ENCODE measurements at regions not wholly inside any gene's neighbourhood (a gene's known extent, or its start where the extent isn't known, plus 50 kb on each side); places are given as distances from the start of the nearest gene placed in this dataset.

GRCh38 chr20:22315073-22315472, 269.3 kb downstream of the FOXA2 start:
- H3K9me3 ChIP-seq (ENCODE audit: low read length), result no peaks in the 10 kb centered on the region
- H3K79me2 ChIP-seq (ENCODE audit: insufficient read depth, low read length), result no peaks in the 10 kb centered on the region
- H2AFZ ChIP-seq (ENCODE audit: low read length), result no peak overlapping the region
- no peak overlapping the region for H3K9ac ChIP-seq (ENCODE audit: insufficient read depth, low read depth, low read length)
- FAIRE-seq, result no peak
- H3K27me3 ChIP-seq (ENCODE audit: control insufficient read depth in 1 of 2, insufficient read depth in 2 of 2, low read length in 2 of 2), result peaks cover 2 to 17% of the 10 kb centered on the region in 2 experiments; a peak in 2 of 5 replicates
- CTCF ChIA-PET (ENCODE audit: low intra/inter-chr PET ratio, low total read pairs), result no interaction called here
- BruUV-seq (replicated peaks), result no TSS peak
- no peaks in the 10 kb centered on the region for H4K20me1 ChIP-seq (ENCODE audit: insufficient read depth, low read length)
- in situ Hi-C loops (cut with HindIII; ENCODE audit: extremely low pct_ligation_motif_present, low pct_unique_long_range_greater_than_20kb), result no loop called here
- no peak for DNase-seq (ENCODE audit: low spot score)
- TF ChIP-seq ZNF557 (CRISPR knock-in tag; IDR thresholded peaks at IDR 0.05) (no peak), KAT8 (CRISPR knock-in tag; IDR thresholded peaks at IDR 0.05) (no peak), HES4 (CRISPR knock-in tag; IDR thresholded peaks at IDR 0.05; ENCODE audit: borderline replicate concordance) (no peak), ZNF232 (CRISPR knock-in tag; IDR thresholded peaks at IDR 0.05; ENCODE audit: borderline replicate concordance) (no peak), ZNF362 (CRISPR knock-in tag; IDR thresholded peaks at IDR 0.05; ENCODE audit: borderline replicate concordance) (no peak), ZNF260 (CRISPR knock-in tag; IDR thresholded peaks at IDR 0.05; ENCODE audit: borderline replicate concordance, low read depth) (no peak), NFE2L1 (CRISPR knock-in tag; IDR thresholded peaks at IDR 0.05; ENCODE audit: borderline replicate concordance) (no peak), KLF11 (CRISPR knock-in tag; IDR thresholded peaks at IDR 0.05) (no peak), ZBTB3 (CRISPR knock-in tag; IDR thresholded peaks at IDR 0.05; ENCODE audit: borderline replicate concordance, low read depth) (no peak), ZIK1 (CRISPR knock-in tag; IDR thresholded peaks at IDR 0.05; ENCODE audit: borderline replicate concordance, low read depth) (no peak), ZNF576 (CRISPR knock-in tag; IDR thresholded peaks at IDR 0.05) (no peak), ZNF781 (CRISPR knock-in tag; IDR thresholded peaks at IDR 0.05; ENCODE audit: borderline replicate concordance, not compliant biosample characterization) (no peak)
- H3K36me3 ChIP-seq (replicated peaks in 1 of 2; ENCODE audit: control insufficient read depth in 1 of 2, insufficient read depth in 2 of 2, low read length in 2 of 2), result no peaks in the 10 kb centered on the region
- ATAC-seq, result no peak
- no peak overlapping the region for H3K4me2 ChIP-seq (ENCODE audit: low read depth, low read length)
- intact Hi-C loops (cut with micrococcal nuclease; ENCODE audit: unreplicated experiment), result loop anchor here (10.0 kb wide), 2 partner anchors 510 to 600 kb away; no protein-coding TSS in a partner anchor
- POLR2A ChIA-PET, result no interaction called here
- WGBS (ENCODE audit: low lambda C conversion rate), result 39% methylated on average over 2 of the region's 2 CpGs
- H3K4me1 ChIP-seq (ENCODE audit: insufficient read depth, low read length), result no peaks in the 10 kb centered on the region
- no peak overlapping the region for H3K27ac ChIP-seq (ENCODE audit: extremely low read length, insufficient read depth, low read length)
- no peak overlapping the region for H3K4me3 ChIP-seq (replicated peaks in 1 of 3; ENCODE audit: insufficient read depth in 1 of 3, low read depth in 2 of 3, low read length in 3 of 3)

Data from HepG2 (cell line).